ENCODE measurements at regions not wholly inside any gene's neighbourhood (a gene's known extent, or its start where the extent isn't known, plus 50 kb on each side); places are given as distances from the start of the nearest gene placed in this dataset.

- H3K4me1 ChIP-seq (replicated peaks) = no peaks in the 10 kb centered on the region
- H3K36me3 ChIP-seq = no peaks in the 10 kb centered on the region
- H3K4me3 ChIP-seq = no peak overlapping the region
- intact Hi-C loops (cut with DNase I) = no loop called here
- H3K27me3 ChIP-seq (replicated peaks; ENCODE audit: insufficient read depth) = no peaks in the 10 kb centered on the region
- DNase-seq (ENCODE audit: low spot score) = no peak
- H3K27ac ChIP-seq = no peak overlapping the region
- no peaks in the 10 kb centered on the region for H3K9me3 ChIP-seq
- no peak for TF ChIP-seq POLR2AphosphoS5 (IDR thresholded peaks at IDR 0.05)
- TF ChIP-seq CTCF (IDR thresholded peaks at IDR 0.05) = no peak
- TF ChIP-seq POLR2A (IDR thresholded peaks at IDR 0.05) = no peak
These were observed 973.3 kb upstream of the MIR17HG start for GRCh38 chr13:90374168-90374567.

GRCh38 chr13:90375851-90376250, 971.6 kb upstream of the MIR17HG start:
- H3K27me3 ChIP-seq (replicated peaks; ENCODE audit: insufficient read depth) = no peaks in the 10 kb centered on the region
- H3K27ac ChIP-seq = no peak overlapping the region
- no peaks in the 10 kb centered on the region for H3K9me3 ChIP-seq
- TF ChIP-seq CTCF (IDR thresholded peaks at IDR 0.05) (no peak), POLR2A (IDR thresholded peaks at IDR 0.05) (no peak), POLR2AphosphoS5 (IDR thresholded peaks at IDR 0.05) (no peak)
- intact Hi-C loops (cut with DNase I) = no loop called here
- H3K4me3 ChIP-seq = no peak overlapping the region
- H3K36me3 ChIP-seq = no peaks in the 10 kb centered on the region
- no peaks in the 10 kb centered on the region for H3K4me1 ChIP-seq (replicated peaks)
- WGBS = 86% methylated on average over 4 of the region's 4 CpGs
- DNase-seq (ENCODE audit: low spot score) = no peak

GRCh38 chr13:90382425-90382824, 965.1 kb upstream of the MIR17HG start:
- Histone ChIP-seq H3K36me3 (no peaks in the 10 kb centered on the region), H3K4me1 (replicated peaks) (no peaks in the 10 kb centered on the region), H3K27me3 (replicated peaks; ENCODE audit: insufficient read depth) (no peaks in the 10 kb centered on the region), H3K4me3 (no peak overlapping the region), H3K9me3 (no peaks in the 10 kb centered on the region), H3K27ac (no peak overlapping the region)
- TF ChIP-seq POLR2AphosphoS5 (IDR thresholded peaks at IDR 0.05) (no peak), POLR2A (IDR thresholded peaks at IDR 0.05) (no peak), CTCF (IDR thresholded peaks at IDR 0.05) (no peak)
- no peak for DNase-seq (ENCODE audit: low spot score)
- intact Hi-C loops (cut with DNase I) = no loop called here
- WGBS = 86% methylated on average over 1 of the region's 1 CpG

- no peak for TF ChIP-seq POLR2A (IDR thresholded peaks at IDR 0.05)
- no peak for TF ChIP-seq POLR2AphosphoS5 (IDR thresholded peaks at IDR 0.05)
- no peak for DNase-seq (ENCODE audit: low spot score)
- 32% methylated on average over 4 of the region's 4 CpGs for WGBS
These were observed 961.6 kb upstream of the MIR17HG start for GRCh38 chr13:90385781-90386489.

GRCh38 chr13:90388887-90389452, 958.5 kb upstream of the MIR17HG start:
- intact Hi-C loops (cut with DNase I) = no loop called here
- no peaks in the 10 kb centered on the region for H3K9me3 ChIP-seq

More at GRCh38 chr13:90385781-90386489, 961.6 kb upstream of the MIR17HG start:
- no peaks in the 10 kb centered on the region for H3K9me3 ChIP-seq
- no peak overlapping the region for H3K27ac ChIP-seq
- H3K27me3 ChIP-seq (replicated peaks; ENCODE audit: insufficient read depth) = no peaks in the 10 kb centered on the region
- intact Hi-C loops (cut with DNase I) = no loop called here
- no peaks in the 10 kb centered on the region for H3K36me3 ChIP-seq
- H3K4me1 ChIP-seq (replicated peaks) = no peaks in the 10 kb centered on the region
- H3K4me3 ChIP-seq = no peak overlapping the region

More at GRCh38 chr13:90388887-90389452, 958.5 kb upstream of the MIR17HG start:
- no peak overlapping the region for H3K4me3 ChIP-seq
- no peaks in the 10 kb centered on the region for H3K4me1 ChIP-seq (replicated peaks)
- H3K27me3 ChIP-seq (replicated peaks; ENCODE audit: insufficient read depth) = no peaks in the 10 kb centered on the region
- H3K27ac ChIP-seq = no peak overlapping the region
- WGBS = 98% methylated on average over 2 of the region's 2 CpGs
- DNase-seq (ENCODE audit: low spot score) = no peak
- no peaks in the 10 kb centered on the region for H3K36me3 ChIP-seq
- TF ChIP-seq POLR2A (IDR thresholded peaks at IDR 0.05) = no peak
- TF ChIP-seq CTCF (IDR thresholded peaks at IDR 0.05) = no peak
- no peak for TF ChIP-seq POLR2AphosphoS5 (IDR thresholded peaks at IDR 0.05)

Measured in prostate gland (tissue), 2 donors.